ENCODE measurements at regions not wholly inside any gene's neighbourhood (a gene's known extent, or its start where the extent isn't known, plus 50 kb on each side); places are given as distances from the start of the nearest gene placed in this dataset.
"Not testable (repeated sequence)": the region's sequence is repeated elsewhere in the genome, so short reads cannot be mapped to it uniquely, and the experiment has no call there.

DNA sequence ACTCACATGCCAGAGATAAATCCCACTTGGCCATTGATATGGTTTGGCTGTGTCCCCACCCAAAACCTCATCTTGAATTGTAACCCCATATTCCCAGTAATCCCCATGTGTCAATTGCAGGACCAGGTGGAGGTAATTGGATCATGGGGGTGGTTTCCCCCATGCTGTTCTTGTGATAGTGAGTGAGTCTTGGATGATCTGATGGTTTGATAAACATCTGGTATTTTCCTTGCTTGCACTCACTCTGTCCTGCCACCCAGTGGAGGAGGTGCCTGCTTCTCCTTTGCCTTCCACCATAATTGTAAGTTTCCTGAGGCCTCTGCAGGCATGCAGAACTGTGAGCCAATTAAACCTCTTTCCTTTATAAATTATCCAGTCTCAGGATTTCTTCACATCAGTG is 50.4 kb upstream of the B3GAT2 start:
- not testable (repeated sequence) for DNase-seq

DNA sequence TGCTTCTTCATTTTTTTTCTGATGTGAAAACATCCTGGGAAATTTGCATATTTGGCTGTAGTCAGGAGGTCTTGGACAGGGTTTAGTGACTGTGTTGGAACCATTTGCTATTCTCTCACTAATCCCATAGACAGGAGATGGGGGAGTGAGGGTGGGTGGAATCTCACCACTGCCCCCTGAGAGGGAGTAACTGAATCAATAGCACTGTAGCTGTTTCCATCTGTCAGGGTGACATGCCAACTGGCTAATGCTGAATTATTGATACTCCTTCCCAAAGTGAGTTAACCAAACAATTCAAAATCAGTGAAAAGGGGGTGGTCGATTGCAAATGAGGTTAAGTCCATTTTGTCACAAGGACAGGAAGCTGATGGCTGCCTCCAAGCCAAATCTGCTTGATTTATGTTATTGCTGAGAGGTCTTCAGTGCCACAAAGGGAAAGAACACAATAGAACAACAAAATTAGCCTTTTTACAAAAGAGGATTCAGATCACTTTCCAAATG is 55.1 kb upstream of the B3GAT2 start:
- no peak for DNase-seq

DNA sequence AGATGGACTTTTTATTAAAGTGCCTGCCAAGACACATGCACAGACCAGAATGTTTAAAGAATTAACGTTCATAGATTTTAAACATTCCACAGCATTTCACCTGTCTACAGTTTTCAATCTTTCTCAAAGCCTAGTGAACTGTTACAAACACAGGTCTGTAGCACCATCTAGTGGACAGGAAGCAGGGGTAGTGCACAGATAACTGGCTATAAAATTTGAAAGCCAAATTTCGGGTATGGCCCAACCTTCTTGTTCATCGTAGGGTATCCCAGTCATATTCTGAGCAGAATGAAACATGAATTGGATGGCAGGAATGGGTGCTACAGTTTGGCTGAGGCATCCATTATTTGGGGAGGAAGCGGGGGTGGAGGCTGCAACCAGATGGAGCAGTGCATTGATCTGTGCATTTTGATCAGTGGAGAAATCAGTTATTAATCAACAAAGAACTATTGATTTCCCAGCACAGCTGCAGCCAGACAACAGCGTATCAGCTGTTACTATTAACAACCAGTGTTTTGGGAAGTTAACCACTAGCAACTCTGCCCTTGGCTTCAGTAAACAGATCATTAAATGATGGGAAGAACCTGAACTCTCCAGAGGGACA is 56.1 kb upstream of the B3GAT2 start:
- DNase-seq: peak; percentile 27

DNA sequence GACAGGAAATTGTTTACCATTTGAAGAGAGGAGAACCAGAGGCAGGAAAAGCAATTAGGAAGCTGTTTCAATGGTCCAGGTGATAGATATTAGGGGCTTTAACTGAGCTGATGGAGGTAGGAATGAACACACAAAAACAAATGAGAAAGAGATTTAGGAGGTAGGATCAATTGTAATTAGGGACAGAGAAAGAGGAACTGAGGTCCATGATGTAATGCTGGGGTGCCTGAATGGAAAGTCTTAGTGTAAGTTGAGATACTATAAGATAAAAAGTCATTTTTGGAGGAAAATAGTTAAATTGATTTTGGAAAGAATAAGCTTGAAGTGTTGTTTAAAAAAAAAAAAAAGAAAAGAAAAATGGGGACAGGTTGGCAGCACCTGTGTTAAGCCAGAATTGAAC is 58.5 kb upstream of the B3GAT2 start:
- DNase-seq: no peak

DNA sequence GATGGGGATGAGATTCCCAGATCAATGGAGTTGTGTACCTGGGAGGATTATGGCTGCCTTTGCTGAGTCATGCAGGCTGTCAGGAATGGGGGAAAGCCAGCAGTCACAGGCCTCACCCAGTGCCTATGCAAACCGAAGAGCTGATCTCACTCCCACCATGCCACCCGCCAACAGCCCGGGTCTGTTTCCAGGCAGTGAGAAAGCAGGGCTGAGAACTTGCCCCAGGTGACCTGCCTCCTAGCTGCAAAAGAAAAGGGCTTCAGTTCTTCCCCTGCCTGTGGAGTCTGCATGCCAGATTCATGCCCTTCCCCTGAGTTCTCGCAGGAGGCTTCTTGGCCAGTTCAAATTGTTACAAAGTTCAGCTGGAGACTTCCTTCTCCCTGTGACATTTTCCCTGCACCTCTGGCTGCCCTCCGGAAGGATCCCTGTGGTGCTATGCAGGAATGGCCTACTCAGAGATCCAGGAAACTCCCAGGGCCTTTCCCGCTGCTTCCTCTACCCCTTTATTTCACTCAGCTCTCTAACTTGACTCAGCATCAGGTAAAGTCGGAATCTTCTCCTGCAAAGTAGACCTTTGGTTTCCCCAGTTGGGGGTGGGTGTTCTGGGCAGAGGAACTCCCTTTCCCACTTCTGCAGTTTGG is 71.5 kb upstream of the B3GAT2 start:
- DNase-seq: no peak

DNA sequence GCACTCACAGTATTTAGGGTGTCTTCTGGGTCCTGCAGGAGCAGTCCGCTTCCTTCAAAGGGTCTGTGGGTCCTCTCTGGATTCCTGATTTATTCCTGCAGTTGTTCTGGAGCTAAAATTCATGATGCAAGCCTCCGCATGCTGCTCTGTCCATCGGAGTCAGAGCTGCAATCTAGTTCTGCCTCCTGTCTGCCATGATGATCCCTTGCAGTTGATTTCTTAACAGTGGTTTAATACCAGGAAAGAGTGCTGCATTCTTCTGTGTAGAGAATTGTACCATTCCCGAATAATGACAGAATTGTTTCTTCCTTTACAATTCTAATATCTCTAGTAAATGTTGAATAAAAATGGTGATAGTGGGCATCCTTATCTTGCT is 72.0 kb upstream of the B3GAT2 start:
- DNase-seq: no peak

DNA sequence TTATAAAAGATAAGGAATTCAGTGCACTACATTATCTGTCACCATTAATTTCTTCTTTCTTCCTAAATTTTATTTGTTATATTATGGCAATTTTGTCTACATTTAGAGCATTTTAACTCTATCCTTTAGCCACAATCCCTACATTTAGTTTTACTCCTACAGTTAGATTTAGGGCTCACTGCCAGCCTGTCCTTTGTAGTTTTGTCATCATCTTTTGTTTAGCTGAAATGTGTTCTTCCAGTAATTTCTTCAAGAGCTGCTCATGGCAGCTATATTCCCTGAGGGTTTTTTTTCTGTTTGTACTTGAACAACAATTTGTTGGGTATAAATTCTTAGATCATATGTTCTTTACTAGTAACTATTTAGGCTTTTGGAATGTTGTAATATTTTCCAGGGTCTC is 72.7 kb upstream of the B3GAT2 start:
- DNase-seq: no peak

DNA sequence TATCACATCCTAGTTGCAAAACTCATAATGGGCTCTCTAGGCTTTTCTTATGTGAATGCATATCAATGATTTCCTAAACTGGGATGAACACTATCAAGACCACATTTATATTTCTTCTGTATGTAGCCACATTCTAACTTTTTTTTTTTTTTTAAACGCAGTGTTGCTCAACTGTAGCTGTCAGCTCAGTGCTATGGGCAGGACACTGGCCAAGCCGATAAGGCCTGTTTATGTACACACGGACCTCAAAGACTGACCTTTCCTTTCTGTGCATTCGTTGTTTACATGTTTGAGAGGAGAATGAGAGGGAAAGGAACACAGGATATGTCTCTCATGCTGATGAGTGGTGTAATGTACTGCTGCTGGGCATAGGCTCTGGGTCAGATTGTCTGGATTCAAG is 75.1 kb upstream of the B3GAT2 start:
- DNase-seq: peak; percentile 61

DNA sequence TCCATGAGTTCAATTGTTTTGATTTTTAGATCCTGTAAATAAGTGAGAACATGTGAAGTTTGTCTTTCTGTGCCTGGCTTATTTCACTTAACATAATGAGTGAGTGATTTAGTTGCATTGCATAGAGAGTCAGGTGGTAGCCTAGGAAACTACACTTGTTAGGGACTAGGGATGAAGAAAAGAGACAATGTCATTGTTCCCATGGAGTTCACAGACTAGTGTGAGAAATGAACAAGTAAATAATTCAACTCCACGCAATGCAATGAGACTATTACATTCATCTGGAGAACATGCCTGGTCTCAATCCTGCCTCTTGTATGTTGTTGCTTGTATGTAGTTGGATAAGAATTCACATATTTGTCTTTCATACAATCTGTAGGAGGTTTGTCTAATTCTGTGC is 76.3 kb upstream of the B3GAT2 start:
- no peak for DNase-seq

DNA sequence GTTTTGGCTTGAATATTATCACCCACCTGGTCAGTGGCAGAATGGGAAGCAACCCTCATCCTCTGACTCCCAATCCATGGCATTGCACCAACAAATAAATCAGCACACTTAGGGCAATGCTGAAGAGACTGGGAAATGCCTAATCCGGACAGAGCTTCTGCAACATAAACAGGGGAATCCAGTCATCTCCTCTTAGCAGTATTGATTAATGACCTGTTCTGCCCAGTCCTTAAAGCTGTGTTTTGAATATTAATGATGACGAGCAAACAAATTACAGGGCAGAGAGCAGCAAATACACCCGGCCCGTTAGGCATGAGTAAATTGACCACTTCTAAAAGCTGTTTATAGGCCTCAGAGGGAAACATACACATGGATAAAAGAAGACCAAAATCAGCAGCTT is 77.0 kb upstream of the B3GAT2 start:
- no peak for DNase-seq

DNA sequence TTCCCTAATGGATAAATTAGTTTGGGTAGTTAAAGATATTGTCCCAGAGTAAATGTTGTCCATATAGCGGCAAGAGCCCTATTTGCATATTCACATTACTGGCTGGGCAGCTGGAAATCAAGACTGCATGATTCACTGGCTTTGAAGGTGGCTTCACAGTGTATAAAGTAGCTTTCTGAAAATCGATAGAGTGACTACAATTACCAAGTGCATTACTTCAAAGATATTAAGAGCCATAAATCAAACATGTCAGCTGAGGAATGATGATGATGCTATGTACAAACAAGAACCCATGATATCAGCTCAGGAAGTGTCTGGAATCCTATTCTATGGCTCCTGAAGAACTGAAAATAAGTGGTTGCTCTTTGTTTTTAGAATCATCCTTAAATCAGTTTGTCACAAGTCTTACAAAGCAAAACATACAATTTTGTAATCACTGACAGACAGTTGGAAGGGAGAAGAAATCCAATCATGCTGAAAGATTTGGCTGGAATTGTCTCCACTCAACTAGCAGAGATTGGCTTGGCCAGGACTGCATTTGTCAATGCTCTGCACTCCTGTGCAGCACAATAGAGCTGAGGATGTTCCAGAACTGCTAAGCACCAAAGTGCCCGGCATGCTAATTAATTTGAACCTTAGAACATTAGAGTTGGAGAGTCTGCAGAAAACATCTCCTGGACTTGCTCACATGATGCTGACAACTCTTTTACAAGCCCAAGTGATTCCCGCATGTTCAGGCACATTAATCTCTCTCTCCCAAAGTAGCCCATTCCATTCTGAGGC is 77.9 kb upstream of the B3GAT2 start:
- peak; percentile 12 for DNase-seq

DNA sequence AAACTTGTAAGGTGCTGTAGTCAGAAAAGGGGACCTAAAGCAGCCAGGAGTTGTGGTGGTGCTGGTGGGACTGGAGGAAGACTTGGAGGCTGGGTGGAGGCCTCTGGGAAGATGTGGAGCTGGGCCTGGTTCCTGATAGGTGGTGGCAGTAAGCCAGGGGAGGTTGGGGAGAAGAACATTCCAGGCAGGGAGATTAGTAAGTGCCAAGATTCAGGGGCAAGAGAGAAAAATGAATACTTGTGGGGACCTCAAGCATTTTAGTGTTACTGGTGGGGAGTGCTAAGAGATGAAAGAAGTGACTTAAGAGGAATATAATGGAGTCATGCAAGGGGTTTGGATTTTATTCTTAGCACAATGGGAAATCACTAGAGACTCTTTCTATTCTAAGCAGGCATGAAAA is 79.0 kb upstream of the B3GAT2 start:
- DNase-seq: peak; percentile 43

DNA sequence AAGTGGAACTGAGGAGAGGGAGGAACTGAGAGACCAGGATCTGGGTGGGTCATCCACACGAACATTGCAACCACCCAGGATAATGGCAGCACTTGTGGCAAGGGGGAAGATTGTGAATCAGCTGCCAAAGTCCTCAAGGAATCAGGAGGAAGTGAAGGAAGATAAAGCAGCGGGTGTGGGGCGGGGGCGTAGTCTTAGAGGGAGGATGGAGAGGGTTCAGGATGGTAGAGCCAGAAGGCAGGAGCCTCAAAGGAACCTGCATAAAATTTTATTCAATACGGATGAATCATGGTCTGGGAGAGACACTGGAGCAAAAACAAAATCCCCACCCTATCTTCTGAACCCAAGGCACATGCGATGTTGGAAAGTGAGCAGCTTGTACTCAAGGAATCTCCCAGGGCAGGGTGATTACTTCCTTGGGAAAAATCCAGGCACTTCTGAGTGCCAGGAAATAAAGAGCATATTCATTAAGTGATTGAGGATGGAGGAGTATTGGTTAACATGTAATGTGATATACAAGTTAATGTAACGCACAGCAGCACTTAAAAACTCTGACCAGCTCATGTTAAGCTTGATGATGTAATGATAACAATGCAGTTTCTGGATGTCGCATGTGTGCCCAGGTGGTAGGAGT is 82.0 kb upstream of the B3GAT2 start:
- peak; percentile 27 for DNase-seq

DNA sequence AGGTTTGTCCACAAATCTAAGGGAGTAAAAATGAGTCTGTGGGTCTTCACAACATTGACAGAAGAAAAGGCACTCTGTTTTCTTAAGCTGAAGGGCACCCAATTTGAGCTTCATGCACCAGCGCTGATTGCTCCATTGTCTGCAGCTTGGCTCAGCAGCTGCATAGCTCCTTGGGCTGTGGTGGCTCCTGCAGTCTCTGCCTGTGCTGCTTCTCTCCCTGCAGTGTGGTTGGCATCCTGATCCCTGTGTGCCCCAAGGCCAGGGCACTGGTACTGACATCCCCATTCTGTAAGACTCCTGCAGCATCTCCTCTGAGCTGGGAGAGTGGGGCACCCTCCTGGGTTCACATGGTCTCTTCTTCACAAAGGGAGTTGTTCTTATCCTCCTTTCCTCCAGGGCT is 83.2 kb upstream of the B3GAT2 start:
- no peak for DNase-seq

DNA sequence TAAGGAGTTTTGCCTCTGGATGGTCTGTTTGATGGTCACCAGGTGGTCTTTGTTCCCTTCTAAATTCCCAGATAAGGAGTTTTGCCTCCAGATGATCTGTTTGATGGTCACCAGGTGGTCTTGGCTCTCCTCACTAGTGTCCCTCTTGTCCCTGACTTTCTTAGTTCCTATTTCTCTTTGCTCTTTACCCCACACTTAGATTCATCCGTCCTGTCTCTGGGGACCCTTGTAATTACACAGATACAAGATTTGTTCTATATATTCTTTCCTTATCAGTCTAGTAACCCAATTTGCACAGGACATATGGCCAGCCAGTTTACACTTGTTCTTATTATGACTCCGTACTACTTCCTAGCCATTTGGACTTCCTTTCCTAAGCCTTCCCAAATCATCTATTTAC is 84.0 kb upstream of the B3GAT2 start:
- no peak for DNase-seq

DNA sequence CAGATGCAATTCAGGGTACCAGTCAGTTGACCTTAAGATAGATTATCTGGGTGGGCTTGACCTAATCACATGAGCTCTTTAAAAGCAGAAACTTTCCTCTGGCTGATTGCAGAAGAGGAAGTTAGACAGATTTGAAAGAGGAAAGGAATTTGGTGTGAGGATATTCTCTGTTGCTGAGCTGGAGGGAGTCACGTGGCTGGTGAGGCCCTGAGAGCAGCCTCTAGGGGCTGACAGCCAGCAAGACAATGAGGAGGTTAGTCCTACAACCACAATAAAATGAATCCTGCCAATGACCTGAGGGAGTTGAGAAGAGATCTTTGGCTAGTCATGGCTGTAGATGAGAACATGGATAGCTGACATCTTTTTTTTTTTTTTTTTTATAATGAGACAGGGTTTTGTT is 87.0 kb upstream of the B3GAT2 start:
- peak; percentile 30 for DNase-seq

DNA sequence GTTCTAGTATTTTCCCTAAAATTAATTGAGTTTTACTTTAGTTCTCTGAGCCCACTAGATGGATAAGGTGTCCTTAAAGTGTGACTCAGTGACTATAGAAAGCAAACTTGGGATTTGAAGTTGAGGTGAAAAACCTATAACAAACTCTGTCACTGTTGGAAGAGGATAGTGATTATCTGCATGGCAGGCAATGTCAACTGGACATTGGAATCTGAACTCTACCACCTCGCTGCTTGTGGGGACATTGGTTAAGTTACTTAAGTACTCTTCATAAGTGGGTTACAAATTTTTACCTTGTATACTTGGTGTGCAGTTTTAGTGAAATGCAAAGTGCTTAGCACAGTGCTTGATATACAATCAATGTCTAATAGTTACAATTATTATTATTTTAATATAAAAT is 87.9 kb upstream of the B3GAT2 start:
- DNase-seq: no peak

DNA sequence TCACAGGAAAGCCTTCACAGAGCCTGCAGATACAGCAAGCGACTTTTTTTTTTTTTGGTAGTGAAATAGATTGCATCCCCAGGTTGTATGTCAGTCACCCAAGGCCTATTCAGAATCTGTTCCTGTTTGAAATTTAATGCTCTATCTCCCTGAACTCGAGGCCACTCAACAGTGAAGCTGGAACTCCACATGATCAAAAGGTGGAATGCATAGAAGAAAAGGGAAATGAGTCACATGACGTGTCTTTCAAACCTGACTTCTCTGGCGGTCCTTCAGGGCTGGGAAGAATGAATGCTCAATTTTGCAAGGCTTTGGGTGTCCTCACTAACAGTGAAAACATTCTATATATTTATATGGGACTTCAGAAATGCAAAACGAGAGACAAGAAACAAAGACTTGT is 88.4 kb upstream of the B3GAT2 start:
- DNase-seq: no peak

DNA sequence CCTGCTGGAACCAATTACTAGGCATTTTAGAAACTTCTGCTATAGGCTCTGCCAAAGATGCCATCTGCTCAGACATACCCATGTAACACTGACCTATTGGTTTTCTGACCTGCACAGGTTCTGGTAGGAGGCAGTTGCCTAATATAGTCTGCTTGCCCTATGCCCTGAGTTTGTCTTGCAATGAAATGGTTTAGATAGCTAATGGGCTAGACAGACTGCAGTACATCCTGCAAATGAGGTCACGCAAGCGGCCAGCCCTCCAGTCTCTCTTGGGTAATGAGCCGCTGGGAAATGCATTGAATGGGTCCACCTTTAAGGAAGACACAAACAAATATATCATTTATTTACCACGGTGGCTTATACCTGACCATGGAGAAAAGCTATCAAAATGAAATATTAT is 90.6 kb upstream of the B3GAT2 start:
- DNase-seq: no peak

DNA sequence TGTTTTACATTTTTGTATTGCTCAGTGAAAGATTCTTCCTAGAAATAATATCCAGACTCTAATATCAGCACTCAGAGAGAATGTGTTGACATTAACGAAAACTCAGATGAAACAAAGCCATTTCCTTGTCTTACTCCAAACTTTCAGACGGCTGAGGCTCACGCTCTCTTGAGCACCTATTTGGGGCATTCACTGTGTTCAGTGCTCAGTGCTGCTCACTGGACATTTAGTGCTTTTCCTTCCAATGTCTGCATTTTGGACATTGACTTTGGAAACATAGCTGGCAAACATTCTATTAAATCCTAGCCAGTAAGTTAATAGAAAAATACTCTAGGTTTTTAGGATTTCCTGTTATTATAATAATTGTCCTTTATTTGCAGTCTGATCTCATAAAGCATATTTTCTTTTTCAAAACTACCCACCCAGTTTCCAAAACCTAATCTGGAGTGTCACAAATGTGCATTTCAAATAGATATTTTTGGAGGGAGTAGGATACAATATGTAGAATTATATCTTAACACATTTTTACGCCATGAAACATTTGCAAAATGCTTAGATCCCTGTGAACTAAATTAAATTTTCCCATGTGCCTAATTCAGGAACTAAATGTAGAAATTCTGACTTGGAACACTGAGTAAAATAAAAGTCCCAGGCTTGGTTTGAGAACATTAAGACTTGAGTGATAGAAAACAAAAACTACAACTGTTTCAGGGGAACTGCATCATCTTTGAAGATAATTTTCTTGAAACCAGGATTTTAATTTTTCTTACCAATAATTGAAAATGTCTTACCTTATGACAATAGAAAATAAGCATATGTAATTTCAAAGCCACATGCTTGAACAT is 91.7 kb upstream of the B3GAT2 start:
- no peak for DNase-seq

DNA sequence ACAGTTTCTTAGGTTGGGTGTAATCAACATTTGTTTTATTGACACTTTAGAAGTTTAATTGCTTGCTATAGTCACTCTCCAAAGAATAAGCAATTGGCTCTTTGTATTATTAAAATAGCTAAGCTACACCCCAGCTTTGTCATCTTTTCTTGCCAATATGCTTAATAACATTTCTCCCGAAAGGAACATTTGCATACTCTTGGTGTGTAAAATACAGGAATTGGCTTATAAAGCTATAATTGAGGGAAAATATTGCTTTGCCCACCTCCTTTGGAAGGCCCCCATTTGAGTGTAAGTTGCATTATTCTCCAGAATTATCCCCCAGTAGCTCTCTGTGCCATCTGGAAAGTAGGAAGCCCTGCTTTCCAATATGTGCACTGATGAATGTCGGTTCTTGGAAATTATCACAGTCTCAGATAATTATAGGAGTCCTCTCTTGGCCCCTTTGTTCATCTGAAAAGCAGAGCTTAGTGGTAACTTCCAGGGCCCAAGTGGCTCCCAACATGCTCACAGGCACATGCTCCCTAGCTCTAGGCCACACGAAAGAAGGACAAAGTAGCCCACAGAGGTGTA is 92.4 kb upstream of the B3GAT2 start:
- DNase-seq: no peak

DNA sequence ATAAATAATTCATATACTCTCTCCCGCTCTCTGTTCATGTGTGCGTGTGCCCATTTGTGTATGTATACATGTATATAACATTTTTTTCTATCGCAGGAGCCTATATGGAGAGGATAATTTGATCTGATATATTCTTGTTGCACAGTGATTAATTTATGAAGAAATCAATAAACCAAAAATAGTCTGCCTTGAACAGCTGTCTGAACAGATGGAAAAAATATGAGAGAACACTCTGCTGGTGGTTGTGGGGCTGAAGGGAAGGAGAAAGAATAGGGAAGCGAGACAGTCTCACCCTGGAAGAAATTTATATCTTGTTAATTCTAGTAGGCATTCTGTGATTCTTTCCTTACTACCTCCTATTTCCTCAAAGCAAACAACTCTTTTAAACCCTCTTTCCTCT is 96.6 kb upstream of the B3GAT2 start:
- DNase-seq: no peak

DNA sequence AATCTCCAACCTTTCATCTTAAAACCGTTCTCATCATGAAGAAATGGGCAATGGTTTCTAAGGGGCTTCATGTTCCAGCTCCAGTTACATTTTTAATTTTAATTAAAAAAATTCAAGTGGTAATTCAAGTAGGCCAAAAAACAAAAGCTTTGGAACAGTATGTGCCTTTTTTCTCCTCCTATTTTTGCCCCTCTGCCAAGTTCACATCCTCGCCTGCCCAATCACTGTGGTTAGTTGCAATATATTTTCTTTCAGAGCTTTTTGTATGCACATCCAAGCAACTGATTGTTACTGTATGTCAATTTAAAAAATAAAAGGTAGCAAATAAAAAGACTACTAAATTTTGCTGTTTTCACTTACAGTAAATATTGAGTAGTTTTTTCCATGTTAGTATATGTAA is 99.8 kb upstream of the B3GAT2 start:
- DNase-seq: no peak
